HT1080 (cell line): ENCODE measurements at regions not wholly inside any gene's neighbourhood (a gene's known extent, or its start where the extent isn't known, plus 50 kb on each side); places are given as distances from the start of the nearest gene placed in this dataset.

ENCODE experiments used
- DNase-seq: peaks from one replicate; pipeline ENCODE4 v3.0.0-alpha.2; 2015; ENCODE audit warnings: low read depth

DNA sequence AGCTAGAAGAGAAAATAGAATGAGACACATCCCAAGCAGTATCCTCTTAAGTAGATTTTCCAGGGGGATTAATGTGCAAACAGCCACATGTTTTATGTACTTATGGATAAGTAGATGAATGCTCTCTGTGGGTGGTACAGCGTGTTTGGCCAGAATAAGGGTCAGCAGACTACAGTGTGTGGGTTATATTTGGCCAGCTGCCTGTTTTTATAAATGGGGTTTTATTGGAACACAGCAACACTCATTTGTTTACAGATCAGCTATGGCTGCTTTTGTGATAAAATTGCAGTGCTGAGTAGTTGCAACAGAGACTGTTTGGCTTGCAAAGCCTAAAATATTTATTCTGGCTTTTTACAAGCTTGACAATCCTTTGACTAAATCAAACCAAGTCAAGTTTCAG is 780.2 kb upstream of the SEL1L start:
- DNase-seq = no peak

DNA sequence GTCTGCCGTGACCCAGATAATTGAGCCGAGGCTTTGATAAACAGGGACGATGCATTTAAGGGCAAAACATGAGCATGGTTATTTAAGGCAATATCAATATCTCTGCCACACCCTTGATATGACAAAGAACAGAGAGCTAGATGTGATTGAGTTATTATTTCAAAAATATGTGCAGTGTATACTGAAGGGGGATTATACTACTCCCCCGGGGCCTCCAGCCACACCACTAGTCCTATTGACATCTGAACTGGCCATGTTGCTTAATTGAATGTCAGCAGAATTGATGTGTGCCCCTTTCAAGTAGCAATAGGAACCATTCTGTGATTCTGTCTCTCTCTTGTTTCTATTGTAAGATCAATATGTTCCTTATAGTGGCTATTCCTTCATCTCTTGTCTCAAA is 794.8 kb upstream of the SEL1L start:
- no peak for DNase-seq

DNA sequence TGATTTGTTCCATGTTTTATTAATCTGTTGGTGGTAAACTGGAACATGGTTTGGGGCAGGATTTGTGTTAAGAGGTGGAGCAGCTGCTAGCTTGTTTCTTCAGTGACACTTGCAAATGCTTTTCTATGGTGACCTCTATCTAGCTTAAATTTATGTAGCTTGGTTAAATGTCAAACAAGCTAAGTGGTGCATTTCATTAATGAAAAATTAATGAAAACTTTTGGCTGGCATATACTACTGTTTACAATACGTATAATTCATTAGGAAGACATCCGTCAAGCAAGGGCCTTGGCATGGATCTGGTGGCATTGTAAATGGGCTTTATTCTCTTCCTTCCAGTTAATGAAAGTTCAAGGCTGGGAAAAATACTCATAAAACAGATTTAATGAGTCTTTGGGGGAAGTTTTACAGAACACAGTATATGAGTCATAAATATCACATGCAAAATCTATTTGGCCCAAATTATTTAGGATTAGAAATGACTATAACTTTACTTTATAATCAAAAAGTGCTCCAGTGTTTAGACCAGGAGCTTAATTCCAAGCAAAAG is 807.7 kb upstream of the SEL1L start:
- DNase-seq = no peak

DNA sequence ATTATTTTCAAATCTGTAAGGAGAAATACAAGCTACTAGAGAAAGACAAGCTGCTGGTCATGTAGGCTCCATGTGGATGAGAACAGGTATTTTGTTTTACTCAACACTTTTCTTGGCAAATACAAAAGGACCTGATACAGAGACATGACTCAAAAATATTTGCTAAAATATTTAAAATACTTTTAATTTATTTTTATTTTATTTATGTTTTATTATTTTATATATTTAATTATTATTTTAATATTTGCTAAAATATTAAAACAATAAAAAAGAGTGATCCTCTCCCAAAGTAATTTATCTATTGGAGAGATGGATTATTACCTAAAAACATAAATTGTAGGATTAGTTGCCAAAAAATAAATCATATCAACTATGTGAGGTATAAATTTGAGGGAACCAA is 808.9 kb upstream of the SEL1L start:
- no peak for DNase-seq

DNA sequence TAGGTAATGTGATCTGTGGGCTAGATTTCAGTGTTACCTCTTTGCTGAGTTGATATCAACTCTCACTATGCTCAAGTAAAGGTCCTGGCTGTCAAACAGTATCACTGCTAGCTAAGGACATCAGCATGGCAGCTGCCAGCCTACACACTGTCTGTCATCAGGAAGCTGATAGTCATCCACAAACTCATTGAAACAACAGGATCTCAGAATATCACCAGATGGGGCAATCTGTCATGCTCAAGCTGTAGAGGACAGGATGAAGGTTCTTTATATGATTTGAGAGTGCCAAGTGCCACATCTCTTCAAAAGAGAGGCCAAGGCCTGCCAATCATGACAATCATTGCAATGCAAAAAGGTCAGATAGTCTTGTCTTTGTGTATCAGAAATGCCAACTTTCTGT is 811.5 kb upstream of the SEL1L start:
- no peak for DNase-seq

DNA sequence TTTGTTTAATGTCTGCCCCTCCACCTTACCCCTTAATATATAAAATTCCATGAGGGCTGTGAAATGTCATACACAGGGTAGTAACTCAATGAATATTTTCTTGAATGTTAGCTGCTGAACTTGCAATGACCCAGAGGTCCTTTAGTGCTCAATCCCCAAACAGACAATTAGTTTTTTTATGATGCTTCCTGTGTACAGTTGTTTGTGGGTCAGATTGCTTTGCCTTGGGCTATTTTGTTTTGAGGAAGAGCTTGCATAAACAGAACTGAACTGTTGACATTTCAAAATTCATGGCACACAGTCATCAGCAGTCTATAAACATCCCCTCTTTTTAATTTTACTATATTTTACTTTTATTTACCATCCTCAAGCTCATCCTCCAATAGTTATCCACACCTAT is 820.5 kb upstream of the SEL1L start:
- DNase-seq = no peak

DNA sequence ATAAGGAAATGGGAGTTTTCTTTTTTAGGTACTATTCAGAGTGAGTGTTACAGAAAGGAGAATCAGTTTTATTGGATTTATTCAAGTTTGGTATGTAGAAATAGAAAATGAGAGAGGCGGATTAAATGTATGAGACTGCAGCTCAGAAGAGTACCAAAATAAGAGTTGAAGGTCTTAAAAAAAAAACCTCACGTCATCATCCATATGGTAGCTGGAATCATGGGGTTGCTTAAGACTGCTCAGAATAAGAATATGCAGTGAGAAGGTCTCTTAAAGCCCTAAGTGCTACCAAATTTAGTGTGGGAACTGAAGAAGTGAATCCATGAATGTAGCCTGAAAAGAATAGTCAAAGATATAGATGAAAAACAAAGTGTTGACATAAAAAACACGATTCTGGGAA is 825.5 kb upstream of the SEL1L start:
- no peak for DNase-seq

DNA sequence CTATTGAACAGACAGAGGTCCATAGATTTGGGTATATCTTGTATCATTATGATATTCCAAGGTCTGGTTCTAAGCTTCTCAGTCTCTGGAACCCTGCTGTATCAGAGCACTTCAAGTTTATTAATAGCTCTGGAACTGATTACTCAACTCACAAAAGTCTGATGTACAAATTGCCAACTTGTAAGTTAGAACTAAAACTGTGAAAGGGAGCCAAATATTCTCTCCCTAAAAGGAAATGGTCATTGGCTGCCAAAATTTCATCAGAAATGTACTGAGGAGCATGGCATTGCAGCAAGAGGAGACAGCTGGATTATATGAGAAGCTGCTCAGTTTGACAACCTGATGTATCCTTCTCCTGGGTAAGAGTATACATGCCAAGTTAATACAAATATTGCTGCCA is 828.8 kb upstream of the SEL1L start:
- DNase-seq = no peak

DNA sequence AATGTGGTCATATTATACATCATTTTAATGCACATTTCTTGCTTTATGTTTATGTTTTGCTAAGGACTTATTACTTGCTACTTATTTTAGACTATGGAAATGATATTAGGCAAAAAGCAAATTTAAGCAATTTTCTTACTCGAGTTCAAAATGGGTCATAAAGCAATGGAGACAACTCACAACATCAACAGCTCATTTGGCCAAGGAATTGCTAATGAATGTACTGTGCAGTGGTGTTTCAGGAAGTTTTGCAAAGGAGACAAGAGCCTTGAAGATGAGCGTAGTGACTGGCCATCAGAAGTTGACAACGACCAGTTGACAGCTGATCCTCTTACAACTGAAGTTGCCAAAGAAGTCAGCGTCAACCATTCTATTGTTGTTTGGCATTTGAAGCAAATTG is 831.8 kb upstream of the SEL1L start:
- no peak for DNase-seq

DNA sequence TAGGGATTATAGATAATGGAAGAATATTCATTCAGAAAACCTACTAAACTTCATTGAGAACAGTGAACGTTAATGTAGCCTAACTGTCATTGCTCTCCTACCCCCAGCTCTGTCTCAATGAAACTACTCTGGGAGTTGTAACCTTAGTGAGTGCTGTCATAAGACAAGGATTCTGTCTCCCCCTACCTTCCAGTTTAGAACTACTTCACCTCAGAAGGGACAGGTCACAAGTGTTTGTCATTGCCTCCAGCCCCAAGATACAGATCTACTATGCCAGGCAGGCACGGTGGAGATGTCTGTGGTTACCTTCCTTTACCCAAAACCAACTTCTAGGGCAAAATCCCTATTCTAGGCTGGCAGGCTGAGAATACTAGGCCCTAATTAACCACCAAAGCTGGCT is 833.1 kb upstream of the SEL1L start:
- no peak for DNase-seq

DNA sequence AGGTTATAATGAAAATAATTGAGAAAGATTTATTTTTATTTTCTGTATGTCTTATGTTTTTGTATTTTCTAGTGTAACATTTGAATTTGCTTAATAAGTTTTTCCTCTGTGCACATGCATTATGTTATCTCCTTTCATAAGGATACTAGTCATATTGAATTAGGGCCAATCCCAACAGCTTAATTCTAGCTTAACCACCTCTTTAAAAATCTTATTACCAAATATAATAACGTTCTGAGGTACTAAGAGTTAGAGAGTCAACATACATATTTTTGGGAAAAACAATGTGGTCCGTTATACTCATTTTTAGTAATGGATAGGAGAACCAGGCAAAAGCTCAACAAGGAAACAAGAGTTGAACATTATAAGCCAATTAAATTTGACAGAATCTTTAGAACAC is 845.6 kb upstream of the SEL1L start:
- no peak for DNase-seq

DNA sequence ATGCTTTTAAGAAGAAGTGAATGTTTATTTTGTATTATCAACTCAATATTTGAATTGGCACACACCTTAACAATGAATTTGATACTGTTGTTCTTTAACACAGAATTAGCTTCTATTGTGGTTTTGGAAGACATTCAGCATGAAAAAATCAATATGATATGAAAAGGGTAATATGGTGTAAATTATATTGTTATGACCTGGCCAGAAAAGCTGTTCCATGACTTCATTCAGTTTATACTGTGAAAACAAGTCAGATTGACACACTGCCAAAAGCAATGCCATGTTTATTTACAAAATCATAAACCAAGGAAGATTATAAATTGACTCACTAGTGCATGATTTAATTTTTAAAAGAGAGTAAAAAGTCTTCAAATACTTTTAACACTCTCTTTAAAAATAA is 851.4 kb upstream of the SEL1L start:
- DNase-seq = no peak

DNA sequence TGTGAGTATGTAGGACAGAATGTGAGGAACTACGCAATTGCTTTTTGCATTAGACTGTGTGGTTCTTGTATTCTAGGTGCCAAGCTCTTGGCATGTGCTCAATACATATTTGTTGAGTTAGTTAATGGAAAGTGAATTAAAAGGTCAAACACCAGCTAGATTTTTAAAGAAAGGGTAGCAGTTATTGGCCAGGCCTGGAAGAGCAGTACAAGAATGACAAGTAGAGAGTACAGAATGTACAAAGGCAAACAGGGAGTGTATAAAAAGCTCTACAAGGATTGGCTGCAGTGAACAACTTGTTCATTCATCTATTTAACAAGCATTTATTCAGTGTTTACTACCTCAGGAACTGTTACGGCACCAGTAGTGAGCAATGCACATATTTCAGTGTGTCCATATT is 854.0 kb upstream of the SEL1L start:
- DNase-seq = no peak

DNA sequence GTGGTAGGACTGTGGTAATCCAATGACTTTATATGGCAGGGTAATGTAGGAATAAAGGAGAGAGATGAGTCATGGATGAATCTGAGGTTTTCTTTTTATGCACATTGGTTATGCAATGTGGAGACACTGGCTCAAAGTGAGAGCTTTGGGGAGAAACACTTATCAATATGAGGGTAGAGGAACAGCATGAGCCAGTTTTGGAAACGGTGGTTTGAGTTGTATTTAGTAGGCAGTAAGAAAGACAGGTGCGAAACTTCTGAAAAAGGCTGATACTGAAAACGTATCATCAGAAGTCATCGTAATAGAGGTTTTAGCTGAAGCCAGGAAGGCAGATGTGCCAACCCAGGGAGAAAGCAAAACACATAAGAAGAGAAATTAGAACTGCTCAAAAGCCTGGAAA is 854.8 kb upstream of the SEL1L start:
- peak; percentile 49 for DNase-seq

DNA sequence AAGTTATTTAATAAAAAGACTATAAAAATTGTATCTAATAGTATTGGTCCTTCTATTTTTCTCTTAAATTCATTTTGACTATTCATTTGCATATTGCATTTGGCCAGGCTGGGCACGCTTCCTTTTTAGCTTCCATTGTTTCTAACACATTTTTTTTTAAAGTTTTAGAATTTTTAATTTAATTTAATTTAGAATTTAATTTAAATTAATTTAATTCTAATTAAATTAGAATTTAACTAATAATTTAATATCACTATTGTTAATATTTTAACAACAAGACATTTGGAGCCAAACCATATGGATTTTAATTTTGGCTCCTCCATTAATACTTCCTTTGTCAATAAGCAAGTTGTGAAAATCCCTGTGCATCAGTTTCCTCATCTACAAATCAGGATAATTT is 856.9 kb upstream of the SEL1L start:
- no peak for DNase-seq

DNA sequence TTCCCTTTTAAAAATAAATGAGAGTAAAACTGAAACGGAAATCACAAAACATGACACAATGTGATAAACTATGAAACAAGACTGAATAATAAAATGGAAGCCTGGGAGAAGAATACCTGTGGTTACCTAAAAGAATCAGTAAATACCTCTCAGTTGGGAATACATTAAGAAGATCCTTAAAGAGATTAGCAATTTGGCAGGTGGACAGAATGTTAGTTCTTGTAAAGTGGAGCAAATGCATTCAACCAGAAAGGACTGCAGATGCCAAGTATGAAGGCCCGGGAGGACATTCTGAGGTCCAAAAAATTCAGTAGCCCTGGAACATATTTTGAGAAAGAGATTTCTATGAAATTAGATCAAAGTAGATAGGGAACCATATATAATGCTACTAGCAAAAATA is 861.3 kb upstream of the SEL1L start:
- DNase-seq = no peak

DNA sequence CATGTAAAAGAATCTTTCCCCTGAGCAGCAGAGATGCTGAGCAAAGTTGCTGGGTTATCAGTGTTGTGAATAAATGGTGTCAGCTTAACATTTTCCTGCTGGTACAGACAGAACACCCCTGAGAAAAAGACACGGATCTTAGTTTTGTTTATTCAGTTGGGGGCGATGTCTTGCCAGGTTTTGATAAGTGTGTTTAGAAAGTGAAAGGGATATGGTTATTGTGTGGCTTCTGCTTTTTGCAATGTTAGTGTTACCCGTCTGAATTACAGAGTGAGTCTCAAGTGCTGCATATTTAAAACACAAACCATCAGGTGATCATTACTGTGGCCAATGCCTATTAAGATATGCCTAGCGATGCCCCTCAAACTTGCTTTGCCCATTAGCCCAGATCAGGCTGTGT is 864.6 kb upstream of the SEL1L start:
- DNase-seq = no peak

DNA sequence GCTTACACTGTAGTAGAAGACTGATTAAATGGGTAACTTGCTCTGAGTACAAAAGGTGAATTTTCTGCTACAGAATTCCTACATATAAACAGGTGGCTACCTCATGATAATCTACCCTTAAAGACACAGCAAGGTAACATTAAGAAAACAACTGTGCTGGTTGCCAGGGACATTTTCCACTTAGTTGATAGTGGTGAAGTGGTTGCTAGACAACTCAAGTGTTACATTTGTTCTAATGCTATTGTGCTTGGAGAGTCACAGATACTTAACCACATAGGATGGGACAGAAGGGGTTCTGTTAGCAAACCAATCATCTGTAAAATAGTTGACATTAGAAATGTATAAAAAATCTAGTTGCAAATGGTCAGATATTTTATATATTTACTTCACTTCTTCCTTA is 870.3 kb upstream of the SEL1L start:
- DNase-seq = no peak

DNA sequence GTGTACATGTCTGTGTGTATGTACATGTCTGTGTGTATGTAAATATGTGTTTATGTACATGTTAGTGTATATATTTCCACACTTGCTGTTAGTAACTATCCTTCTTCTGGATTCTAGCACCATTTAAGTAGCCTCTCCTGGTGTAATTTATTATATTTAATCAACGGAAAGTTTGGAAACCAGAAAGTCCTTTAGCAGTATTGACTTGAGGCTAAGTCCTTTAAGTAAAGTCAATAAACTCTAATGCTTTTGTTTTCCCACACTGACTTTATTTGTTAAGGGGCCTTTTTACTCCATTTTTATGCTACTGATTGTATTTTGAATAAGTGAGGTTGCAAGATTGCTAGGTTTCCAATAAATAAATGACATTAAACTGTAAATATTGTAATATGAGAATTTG is 876.4 kb upstream of the SEL1L start:
- no peak for DNase-seq

DNA sequence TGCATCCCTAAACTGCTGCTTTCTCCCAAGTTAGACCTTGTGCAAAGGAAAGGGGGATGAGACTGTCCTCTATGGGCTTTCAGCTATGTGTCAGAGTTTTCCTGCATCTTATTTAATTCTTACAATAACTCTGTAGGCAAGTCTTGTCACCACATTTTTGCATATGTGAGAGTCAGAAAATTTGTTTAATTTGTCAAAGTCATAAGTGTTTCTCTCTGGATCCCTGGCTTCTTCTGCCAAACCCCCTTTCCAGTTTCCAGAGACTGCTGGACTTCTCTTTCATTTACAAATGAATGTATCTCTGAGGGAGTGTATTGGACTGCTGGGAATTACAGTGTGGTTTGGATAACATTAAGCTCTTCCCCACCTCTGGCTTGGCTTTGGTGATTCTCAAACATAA is 877.6 kb upstream of the SEL1L start:
- DNase-seq = no peak

DNA sequence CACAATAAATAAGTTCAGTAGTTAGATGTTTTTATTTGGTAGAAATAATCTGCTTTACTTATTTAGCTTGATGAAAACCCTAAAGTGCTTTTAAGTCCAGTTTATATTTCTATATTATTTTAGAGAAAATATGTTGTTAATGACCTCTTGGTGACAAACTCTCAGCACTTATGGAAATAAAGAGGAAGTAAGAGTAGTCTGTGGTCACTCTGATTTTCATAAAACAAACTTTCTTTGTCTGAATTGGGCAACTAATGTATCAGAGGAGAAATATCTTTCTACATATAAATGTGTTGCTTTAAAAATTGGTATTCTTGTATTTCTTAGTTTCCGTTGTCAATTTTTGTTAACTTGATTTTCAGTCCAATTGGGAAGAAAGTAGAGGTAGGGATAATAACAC is 878.9 kb upstream of the SEL1L start:
- DNase-seq = no peak

DNA sequence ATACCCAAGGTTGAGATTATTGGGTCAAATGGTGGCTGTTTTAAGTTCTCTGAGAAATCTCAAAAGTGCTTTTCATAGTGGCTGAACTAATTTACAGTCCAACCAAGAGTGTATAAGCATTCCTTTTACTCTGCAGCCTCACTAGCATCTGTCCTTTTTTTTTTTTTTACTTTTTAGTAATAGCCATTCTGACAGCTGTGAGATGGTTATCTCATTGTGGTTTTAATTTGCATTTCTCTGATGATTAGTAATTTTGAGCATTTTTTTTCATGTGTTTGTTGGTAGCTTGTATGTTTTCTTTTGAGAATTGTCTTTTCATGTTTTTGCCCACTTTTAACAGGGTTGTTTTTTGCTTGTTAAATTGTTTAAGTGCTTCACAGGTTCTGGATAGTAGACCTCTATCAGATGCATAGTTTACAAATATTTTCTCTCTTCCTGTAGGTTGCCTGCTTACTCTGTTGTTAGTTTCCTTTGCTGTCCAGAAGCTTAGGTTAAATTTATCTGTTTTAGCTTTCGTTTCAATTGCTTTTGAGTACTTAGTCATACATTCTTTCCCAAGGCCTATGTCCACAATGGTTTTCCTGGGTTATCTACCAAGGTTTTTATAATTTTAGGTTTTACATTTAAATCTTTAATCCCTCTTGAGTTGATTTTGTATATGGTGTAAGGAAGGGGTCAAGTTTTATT is 881.3 kb upstream of the SEL1L start:
- DNase-seq = no peak

DNA sequence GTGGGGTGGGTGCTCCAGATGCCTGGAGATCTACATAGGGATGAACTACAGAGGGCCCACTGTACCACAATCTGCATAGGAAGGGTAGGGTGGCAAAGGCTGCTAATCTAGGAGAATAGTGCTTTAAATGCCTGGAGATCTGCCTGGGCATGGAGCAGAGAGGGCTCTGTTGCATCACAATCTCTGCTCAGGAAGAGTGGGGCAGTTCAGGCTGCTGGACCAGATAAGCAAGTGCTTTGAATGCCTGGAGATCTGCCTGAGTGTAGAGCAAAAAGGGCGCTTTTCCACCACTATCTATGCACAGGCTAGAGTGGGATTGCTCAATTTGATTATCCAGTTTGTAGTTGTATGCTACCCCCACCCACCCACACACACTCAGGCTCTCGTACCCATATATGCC is 886.3 kb upstream of the SEL1L start:
- DNase-seq = no peak

DNA sequence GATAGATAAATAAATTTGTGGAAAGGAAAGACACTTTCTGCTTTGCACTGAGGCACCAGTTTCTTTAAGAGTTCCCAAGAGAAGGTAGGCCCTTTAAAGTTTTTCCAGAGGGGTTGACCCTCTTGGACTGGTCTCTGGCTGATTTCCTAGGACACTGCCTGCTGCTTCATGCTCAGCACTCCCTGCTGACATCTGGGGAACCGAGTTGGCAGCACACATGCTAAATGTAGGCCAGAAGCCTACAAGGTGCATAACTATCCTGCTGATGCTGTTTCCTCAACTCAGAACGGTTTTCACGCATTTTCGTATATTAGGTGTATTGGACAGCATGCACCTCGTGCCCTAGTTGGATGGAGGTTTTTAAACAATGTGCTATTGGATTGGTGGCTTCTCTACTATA is 887.2 kb upstream of the SEL1L start:
- DNase-seq = no peak
